Adrenal gland (tissue), 5 donors: ENCODE measurements at regions not wholly inside any gene's neighbourhood (a gene's known extent, or its start where the extent isn't known, plus 50 kb on each side); places are given as distances from the start of the nearest gene placed in this dataset.

ENCODE experiments used
- CTCF ChIP-seq, 6 experiments: fragments of 450-650 bp in 4 of 6; fragments of 200-600 bp in 2 of 6; sonication (generic) in 1 of 6; IDR thresholded peaks; 1 replicate in 5 of 6; 2 replicates in 1 of 6; pipeline versions ENCODE4 v1.5.1 to v1.8.0; 2016 to 2021; ENCODE audit warnings: antibody characterized with exemption in 6 of 6, mild to moderate bottlenecking in 2 of 6, moderate library complexity in 1 of 6
- POLR2A ChIP-seq, 2 donors: fragments of 450-650 bp; IDR thresholded peaks; one replicate each; pipeline ENCODE4 v1.6.1; 2017; ENCODE audit warnings: antibody characterized with exemption in 2 of 2, mild to moderate bottlenecking in 2 of 2, moderate library complexity in 1 of 2
- donor health status: DM: no; HTN: no; CAD: no.

- TF ChIP-seq CTCF (IDR thresholded peaks at IDR 0.05) (no peak), POLR2A (IDR thresholded peaks at IDR 0.05) (no peak)
Observed at GRCh38 chr5:91464886-91465646, 81.9 kb upstream of the ARRDC3 start.
